ENCODE measurements at regions not wholly inside any gene's neighbourhood (a gene's known extent, or its start where the extent isn't known, plus 50 kb on each side); places are given as distances from the start of the nearest gene placed in this dataset.
"Not testable (repeated sequence)": the region's sequence is repeated elsewhere in the genome, so short reads cannot be mapped to it uniquely, and the experiment has no call there.

DNA sequence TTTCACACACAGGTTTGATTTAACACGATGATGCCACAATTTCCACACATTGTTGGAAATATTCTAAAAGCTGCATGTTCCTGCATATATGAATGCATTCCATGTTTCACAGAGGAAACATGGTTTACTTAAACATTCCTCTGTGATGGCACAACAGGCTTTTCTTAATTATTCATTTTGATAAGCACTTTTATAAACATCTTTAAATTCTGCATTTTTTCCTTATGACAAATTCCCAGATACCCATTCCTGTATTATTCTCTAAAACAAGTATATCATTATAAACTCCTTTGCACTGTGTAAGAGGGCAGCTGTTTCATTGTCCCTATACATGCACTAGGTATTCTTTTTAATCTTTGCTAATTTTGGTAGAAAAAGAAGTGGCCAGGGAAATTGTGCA is 532.3 kb downstream of the SOX6 start:
- peak; percentile 53 for DNase-seq

DNA sequence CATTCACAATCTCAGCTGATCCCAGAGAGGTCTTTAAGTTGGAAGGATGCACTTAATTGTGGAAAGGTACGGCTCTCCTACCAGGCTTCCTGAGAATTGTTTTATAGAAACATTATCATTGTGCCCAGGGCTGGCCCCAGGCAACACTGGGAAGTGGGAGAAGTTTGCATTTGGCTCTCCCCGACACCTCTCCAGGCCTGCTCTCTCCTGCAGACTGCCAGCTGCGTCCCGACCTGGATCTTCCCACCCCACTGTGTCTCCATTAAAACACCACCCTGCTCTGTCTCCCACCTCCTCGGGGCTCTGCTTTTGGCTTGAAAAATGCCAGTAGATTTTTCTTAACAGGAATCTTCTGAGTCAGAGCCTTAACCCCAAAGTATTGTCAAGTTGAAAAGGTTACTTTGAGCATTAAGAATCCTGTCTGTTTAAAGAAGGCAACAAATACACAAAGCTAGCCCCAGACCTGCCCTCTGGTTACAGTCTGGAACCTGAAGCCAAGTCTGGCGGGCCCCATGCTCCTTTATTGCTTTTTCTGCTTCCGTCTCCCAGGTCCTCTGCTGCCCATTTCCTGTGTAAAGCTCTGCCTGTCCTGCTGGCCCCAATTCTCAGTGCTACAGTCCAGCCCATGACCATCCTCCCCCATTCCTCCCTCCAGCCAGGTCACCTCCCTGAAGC is 530.2 kb downstream of the SOX6 start:
- no peak for DNase-seq

DNA sequence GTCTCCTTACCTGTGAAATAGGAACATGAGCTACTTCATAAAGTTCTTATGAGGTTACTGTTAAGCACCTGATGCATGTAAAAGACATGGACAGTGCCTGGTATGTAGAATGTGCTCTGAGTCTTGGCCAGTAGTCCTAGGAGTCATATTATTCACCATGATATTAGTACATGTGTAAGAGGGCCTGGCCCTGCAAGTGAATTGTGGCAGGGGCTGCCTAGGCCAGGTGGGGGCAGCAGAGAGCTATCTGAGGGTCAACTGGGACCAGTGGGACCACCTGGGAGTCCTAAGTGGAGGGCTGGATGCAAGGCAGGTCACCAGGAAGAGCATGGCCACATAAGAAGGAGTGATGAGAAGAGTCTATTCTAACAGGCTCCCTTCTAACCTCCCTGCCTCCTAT is 529.5 kb downstream of the SOX6 start:
- peak; percentile 35 for DNase-seq

DNA sequence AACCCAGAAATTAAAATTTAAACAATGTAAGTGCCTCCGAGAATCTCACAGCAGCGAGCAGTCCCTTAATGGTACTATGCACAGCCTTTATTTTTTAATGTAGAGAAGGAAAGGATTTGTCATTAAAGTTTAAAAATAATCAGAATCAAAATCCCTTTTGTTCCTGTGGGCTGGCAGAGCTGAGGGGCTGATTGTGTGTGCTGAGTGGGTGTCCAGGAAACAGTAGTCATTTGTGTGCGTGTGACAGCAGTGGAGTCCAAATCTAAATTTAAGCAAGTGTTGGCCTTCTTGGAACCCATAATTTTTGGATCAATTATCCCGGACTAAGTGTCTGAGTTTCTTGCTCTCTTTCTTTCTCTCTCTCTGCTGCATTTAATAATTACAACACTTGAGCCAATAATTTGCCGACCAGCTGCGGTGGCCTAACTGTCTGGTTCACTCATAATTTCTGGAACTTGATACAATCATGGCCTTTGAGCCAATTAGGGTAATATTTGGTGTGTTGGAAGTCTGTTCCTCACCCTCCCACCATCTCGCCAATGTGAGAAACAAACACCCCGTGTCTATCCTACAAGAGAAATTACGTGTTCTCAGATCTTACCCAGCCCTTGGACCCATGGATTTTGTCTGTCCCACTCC is 528.0 kb downstream of the SOX6 start:
- DNase-seq: no peak

DNA sequence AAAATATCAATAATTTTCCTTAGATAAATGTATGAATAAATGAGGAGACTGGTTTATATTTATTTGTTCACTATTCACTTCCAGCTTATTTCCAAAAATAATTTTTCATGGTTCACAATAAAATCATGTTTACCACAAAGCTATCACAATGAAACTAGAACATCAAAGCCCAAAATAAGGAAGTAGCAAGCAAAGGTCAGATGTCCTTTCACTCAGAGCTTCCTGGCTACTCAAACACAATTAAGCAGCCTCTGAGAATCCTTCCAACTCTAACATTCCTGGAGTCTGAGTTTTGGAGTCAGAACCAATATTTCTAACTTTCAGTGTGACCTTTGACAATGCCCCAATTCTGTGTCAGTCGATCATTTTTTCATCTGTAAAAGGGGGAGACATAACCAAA is 527.0 kb downstream of the SOX6 start:
- DNase-seq: no peak

DNA sequence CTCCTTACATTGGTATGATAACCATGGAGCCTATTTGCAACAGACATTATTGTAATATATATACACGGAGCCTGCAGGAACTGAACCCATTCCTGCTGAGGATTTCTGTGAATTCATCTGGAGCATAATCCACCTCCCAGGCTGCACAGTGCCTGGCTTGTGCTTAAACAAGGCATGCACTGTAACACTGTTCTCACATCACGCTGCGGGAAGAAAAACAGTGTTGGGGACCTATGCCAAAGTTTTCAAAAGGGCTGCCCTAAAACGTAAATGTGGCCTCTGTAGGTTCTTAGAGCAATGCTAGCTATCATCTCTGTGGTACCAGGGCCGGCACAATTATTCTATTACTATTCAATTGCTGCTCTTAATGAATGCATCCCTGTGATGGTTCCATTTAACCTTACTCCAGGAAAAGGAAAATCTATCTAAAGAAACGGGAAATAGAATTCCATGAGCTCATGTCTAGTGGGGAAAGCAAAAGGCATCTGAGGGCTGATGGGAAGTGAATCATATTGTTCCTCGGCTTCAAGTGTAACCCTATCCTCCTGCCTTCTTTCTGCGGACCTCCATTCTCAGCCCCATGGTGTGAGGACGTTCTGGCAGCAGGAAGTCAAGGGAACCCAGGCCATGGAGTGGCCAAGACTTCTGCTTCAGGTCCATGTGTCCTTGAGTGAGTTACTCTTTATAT is 525.5 kb downstream of the SOX6 start:
- no peak for DNase-seq

DNA sequence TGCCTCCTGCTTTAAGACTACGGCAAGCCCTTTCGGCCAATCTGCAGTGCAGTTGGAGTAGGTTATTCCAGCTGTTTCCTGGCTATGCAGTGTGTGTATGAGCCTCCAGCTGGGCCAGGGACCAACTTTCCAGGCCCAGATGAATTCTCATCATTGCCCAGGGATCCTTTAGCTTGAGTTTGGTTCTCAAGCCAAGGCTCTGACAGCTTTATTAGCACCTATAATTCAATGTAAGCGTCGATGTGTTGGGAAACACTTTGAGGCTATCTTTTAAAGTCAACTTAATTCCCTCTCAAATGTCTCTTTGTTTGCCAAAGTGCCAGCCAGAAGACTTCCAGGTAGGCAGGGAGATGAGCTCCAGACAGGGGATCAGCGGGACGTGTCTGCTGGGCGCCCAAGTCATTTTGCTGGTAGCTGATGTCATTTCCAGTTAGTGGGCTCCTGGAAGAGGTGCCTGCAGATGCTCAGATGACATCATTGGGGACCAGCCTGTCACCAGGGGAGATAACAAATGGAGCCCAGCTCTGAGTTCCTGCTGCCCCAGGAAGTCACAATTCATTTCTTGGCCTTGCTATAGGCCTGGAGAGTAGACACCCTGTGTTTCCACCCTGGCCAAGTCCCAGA is 520.4 kb downstream of the SOX6 start:
- DNase-seq: no peak

DNA sequence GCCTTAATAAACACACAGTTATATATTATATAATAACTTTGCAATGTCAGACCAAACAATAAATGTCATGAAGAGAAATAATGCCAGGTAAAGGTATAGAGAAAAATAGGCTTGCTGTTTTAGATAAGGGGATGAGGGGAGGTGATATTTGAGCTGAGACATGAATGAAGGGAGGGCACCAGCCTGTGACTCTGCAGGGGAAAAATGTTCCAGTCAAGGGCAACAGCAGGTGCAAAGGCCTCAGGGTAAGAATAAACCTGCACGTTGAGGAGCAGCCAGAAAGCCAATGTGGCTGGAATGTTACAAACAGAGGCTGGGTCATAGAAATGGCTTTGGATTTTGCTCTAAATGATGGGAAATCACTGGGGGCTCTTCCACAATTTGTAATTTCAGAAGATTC is 519.6 kb downstream of the SOX6 start:
- DNase-seq: no peak

DNA sequence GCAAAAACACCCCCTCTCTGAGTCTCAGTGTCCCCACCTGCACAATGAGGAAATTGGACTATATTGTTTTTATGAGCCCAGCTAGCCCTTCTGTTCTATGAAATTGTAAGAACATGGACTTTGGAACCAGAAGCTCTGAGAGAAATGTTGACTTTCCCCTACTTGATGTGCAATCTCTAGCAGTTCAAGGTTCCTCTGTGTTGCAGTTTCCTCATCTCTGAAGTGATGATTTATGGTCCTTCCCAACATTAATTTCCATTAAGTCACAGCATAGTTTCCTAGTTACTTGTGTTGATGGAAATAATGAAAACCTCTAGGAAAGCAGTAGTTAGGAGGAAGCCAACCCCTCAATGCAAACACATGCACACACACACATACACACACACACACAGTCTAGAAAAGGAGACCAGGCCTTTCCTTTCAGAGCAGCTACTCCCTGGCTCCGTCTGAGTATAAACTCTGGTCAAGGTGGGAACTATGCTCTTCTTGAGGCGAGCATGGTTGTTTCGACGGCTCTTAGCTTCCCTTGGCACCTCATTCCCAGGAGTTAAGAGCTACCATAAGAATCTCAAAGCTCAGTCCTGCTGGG is 518.4 kb downstream of the SOX6 start:
- DNase-seq: no peak

DNA sequence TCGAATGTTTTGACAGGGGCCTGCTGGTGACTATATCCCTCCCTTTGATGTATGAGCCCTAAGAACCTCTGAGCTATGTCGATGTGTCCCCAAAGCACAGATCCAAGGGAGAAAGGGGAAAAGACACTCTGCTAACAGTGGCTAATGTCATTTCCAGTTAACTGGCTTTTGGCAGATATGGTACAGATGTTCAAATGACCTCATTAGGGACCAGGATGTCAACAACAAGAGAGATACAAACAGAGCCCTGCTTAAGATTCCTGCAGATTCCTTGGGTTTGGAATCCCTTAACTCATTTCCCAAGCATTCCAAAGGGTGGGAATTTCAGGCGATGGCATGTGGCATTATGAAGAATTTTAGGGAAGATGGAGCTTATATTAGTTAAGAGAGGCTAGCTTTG is 517.3 kb downstream of the SOX6 start:
- DNase-seq: no peak

DNA sequence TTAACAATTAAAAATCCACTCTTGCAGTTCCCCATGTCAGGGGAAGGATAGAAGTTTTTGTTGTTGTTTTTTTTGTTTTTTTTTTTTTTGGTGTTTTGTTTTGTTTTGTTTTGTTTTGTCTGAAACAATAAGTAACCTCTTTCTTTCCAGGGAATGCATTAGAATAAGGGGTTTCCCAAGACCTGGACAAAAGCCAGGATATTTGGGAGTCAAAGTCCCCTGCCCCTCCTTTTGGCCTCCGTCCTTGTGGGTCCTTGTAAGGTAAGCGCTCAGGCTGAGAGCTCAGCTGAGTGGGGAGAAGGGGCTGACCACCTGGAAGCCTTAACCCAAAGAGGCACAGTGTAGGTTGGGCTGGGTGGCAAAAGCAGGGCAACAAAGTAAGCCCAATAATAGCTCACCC is 515.4 kb downstream of the SOX6 start:
- no peak for DNase-seq

DNA sequence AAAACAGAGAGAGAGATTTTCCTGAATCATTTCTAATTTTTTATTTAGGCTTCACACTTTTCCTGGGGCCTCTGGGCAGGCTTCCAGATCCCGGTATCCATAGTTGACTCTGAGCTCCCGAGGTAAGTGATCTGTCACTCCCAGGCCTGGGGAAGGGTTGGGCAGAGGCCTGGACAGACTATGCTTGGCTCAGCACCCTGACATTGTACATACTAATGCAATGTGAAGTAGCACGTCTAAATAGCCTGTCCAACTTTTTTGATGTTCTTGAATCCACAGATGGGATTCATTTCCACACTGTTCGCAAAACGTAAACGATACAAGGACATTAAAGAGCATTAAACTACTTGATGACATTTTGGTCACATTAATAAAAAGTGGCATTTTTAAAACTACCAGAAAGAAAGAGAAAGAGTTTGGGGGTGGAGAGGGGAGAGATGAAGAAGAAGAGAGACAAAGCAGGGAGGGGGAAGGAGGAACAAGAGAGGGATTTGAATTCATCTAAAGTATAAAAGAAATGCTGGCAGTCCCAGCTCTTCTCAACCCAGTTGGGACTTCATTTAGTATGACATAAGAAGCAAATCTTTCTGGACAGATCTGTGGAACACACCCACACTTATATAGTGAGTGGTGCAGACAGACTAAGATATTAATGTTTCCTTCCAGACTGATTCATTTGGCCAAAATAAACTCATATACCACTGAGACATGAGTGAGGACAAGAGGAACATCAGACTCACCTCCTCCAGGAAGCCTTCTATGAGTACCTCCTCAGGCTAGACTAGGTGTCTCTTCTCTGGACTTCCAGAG is 514.2 kb downstream of the SOX6 start:
- no peak for DNase-seq

DNA sequence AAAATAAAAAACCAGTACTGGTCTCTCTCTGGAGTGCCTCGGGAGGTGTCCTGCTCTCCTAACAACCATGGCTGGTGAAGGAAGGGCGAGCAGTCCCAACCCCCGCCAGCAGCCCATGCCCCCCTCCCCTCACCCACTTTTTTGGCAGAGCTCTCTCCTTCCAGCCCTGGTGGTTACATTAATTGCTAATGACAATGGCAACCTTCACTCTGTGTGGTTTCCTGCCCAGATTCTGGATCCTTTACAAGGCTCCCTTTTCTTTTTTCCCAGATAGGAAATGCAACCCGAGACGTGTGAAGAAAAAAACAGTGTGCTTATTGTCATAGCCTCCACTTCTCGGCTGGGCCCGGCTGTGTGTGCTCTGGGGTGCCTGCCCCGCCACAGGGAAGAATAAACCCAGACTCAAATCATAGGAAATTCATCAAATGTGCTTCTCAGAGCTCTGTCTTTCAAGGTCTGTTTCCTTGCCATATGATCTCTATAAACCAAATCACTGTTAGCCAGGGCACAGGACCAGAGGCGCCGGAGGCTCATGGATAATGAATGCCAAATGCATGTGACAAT is 513.0 kb downstream of the SOX6 start:
- DNase-seq: no peak

DNA sequence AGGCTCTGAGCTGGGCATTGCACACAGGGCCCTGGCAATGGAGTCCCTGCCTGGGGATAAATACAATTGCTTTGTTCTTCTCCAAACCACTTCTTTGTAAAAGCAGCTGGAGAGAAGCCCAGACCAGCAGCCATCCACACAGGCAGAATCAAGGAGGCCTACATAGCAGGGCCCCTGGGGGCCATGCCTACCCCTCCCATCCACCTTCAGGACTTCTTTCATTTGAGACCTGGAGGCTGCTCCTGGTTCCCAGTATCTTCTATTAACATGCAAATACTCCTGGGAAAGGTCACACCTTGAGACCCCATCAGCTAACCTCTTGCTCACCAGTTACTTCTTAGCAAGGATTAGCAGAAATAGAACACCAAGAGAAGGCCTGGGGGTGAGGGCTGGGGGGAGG is 511.1 kb downstream of the SOX6 start:
- DNase-seq: no peak

DNA sequence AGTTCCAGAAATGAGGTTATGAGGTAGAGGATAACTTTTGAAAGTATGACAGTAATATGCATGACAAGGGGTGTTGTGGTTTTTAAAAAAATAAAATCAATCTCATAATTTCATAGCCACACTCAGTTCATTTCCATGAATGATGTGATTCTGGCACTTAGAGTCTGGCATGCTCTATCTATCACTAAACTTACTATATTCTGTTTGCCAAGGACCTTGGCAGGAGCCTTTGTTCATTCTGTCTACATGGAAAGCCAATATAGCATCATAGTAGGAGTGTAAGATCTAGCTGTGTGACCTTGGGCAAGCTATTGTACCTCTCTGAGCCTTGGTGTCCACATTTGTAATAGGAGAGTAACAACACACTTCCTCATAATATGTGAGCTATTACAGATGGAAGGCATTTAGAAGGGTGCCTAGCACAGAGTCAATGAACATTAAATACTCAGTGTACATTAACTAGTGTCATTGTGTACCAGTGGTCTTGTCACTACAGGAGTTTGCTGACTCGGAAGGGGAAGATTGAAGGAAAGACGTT is 507.6 kb downstream of the SOX6 start:
- no peak for DNase-seq

DNA sequence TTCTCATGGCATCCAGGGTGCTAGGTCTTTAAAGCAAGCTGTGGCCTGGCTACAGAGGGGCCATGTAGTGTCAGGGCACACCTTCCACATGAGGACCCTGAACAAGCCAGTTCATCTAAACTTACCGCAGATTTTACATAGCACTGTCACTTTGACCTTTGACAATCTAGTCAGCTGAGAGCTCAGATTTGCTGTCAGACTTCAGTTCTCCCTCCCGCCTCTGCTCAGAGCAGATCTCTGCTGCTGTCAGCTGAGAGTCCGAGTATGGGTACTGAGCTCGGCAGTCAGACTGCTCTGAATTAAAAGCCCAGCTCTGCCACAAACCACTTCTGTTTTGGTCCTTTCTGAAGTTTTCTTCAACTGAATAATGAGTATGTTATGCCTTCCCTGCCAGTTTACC is 507.1 kb downstream of the SOX6 start:
- no peak for DNase-seq

DNA sequence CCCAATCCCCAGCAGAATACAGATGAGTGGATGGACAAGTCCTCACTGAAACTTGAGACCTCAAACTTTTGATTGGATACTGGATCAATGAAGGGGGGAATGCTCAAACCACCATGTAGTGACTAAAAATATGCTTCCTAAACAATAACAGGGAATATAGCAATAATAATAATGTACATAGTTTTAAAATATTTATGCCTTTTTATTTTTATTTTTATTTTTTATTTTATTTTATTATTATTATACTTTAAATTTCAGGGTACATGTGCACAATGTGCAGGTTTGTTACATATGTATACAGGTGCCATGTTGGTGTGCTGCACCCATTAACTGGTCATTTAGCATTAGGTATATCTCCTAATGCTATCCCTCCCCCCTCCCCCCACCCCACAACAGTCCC is 506.0 kb downstream of the SOX6 start:
- not testable (repeated sequence) for DNase-seq

DNA sequence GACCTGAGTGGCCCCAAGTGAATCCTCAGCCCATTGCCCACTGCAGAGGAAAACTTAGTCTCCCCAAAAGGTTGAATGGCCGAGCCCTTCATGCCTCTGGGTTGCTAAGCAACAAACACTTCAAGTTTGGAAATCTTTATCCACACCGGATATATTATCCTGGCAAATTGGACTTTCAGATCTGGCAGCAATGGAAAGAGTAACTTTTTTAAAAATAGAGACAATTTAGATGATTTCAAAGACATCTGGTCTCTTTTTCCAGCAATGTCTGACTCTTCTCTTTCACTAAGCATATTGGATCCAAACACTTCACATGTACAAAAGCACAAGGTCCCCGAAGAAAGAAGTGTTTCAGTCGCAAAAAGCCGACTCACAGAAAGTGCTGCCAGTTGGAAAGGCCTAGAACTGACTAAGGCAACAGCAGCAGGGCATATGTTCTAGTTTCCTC is 505.3 kb downstream of the SOX6 start:
- no peak for DNase-seq

DNA sequence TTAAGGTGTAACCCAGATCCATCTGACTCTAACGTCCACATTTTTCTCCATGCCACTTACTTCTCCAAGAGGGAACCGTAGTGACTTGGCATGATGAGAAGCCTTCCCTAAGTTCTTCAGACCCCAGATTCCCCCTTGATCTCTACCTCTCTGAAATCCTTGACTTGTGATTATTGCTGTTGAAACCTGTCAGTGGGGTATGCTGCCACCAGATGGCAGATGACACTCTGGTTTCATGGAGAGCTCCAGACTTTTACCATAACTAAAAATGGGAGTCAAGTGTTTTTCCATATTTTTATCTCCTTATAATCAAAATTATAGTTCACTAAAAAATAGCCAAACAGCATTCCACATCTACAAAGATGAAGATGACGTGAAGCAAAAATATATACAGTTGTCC is 504.2 kb downstream of the SOX6 start:
- DNase-seq: peak; percentile 14

DNA sequence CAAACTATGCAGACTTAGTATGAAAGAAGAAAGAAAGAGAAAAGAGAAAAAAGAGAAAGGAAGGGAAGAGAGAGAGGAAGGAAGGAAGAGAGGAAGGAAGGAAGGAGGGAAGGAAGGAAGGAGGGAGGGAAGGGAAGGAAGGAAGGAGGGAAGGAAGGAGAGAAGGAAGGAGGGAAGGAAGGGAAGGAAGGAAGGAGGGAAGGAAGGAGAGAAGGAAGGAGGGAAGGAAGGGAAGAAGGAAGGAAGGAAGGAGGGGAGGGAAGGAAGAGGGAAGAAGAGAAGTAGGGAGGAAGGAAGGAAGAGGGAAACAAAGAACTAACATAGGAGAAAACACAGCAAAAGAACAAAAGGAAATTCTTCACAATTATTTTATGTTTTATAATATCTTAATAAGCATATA is 502.1 kb downstream of the SOX6 start:
- no peak for DNase-seq

DNA sequence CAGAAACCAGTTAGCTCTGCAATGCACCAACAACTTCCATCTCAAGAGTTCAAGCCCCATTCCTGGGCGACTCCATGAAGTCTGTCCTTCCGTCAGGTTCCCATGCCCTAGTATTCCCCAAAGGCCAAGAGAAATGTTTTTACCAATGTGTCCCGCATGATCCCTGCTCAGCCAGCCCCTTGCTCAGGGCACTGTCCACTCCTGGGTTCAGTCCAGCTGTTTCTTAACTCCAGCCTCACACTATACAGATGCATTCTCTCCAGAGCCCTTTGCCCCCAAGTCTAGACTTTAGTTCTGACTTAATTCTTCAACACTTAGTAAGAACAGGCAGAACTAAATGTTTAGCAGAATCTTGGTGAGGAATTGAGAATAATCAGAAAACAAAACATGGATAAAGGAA is 497.5 kb downstream of the SOX6 start:
- DNase-seq: no peak

DNA sequence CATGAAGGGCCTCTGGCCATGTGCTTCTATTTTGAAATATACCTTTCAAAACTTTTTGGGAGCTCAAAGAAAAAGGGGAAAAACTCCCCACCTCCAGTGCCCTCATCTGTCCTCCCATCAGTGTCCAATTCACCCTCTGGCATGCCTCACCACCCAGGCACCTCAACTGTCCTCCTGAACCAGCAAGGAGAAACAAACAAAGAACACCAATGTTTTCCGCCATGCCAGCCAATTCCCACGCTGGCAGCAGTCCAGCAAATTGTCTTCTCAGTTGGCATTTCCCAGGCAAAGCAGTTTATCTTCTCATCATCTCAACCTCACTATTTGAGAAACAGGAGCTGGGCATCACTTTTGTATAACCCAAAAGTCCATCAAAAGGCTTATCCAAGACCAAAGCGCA is 496.9 kb downstream of the SOX6 start:
- no peak for DNase-seq
